ENCODE measurements at regions not wholly inside any gene's neighbourhood (a gene's known extent, or its start where the extent isn't known, plus 50 kb on each side); places are given as distances from the start of the nearest gene placed in this dataset.

DNA sequence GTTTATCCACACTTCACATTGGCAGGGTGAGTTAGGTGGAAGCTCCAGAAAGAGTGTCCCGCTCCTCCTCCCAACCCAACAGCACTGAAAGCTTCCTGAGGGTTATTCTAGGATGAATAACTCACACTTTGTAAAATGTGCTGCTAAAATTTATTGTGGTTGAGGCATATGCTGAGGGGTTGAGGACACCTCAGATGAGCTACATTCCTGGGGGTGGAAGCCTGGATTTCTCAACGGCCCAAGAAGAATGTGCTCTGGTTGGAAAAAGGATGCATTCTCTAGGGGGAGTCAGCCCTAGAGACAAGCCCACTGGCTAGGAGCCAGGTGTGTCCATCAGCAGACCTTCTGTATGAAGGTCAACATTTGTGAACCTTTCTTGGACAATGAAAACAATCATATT is 91.5 kb upstream of the PDE1C start:
- Histone ChIP-seq H3K4me3 (ENCODE audit: low read length) (no peak overlapping the region), H2AFZ (ENCODE audit: low read depth, low read length) (no peak overlapping the region), H3K27ac (ENCODE audit: low read length) (no peak overlapping the region), H3K36me3 (ENCODE audit: insufficient read depth, low read length) (no peaks in the 10 kb centered on the region), H3F3A (ENCODE audit: insufficient read depth, low read length, poor library complexity, severe bottlenecking) (no peaks in the 10 kb centered on the region), H3K79me2 (replicated peaks; ENCODE audit: insufficient read depth, low read length) (no peaks in the 10 kb centered on the region), H3K9me2 (ENCODE audit: insufficient read depth, low read length) (no peaks in the 10 kb centered on the region), H3K4me2 (ENCODE audit: low read length) (no peak overlapping the region), H3K9me3 (ENCODE audit: low read length) (no peaks in the 10 kb centered on the region), H3K27me3 (ENCODE audit: insufficient read depth, low read depth, low read length) (no peaks in the 10 kb centered on the region), H3K9ac (ENCODE audit: low read length) (no peak overlapping the region), H4K20me1 (ENCODE audit: insufficient read depth) (no peaks in the 10 kb centered on the region)
- TF ChIP-seq EZH2 (IDR thresholded peaks at IDR 0.05; ENCODE audit: borderline replicate concordance, insufficient read depth, low read length, poor library complexity, severe bottlenecking) (no peak), CTCF (IDR thresholded peaks at IDR 0.05; ENCODE audit: poor library complexity, severe bottlenecking) (no peak), POLR2AphosphoS5 (IDR thresholded peaks at IDR 0.05) (no peak), MXI1 (conservative IDR thresholded peaks at IDR 0.05; ENCODE audit: poor library complexity, severe bottlenecking) (no peak), TAF1 (IDR thresholded peaks at IDR 0.05; ENCODE audit: low read depth) (no peak), SMC3 (conservative IDR thresholded peaks at IDR 0.05; ENCODE audit: poor library complexity) (no peak), RAD21 (conservative IDR thresholded peaks at IDR 0.05) (no peak)
- TF ChIP-seq, protein P1, sequence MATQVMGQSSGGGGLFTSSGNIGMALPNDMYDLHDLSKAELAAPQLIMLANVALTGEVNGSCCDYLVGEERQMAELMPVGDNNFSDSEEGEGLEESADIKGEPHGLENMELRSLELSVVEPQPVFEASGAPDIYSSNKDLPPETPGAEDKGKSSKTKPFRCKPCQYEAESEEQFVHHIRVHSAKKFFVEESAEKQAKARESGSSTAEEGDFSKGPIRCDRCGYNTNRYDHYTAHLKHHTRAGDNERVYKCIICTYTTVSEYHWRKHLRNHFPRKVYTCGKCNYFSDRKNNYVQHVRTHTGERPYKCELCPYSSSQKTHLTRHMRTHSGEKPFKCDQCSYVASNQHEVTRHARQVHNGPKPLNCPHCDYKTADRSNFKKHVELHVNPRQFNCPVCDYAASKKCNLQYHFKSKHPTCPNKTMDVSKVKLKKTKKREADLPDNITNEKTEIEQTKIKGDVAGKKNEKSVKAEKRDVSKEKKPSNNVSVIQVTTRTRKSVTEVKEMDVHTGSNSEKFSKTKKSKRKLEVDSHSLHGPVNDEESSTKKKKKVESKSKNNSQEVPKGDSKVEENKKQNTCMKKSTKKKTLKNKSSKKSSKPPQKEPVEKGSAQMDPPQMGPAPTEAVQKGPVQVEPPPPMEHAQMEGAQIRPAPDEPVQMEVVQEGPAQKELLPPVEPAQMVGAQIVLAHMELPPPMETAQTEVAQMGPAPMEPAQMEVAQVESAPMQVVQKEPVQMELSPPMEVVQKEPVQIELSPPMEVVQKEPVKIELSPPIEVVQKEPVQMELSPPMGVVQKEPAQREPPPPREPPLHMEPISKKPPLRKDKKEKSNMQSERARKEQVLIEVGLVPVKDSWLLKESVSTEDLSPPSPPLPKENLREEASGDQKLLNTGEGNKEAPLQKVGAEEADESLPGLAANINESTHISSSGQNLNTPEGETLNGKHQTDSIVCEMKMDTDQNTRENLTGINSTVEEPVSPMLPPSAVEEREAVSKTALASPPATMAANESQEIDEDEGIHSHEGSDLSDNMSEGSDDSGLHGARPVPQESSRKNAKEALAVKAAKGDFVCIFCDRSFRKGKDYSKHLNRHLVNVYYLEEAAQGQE (IDR thresholded peaks at IDR 0.05; ENCODE audit: borderline replicate concordance) = no peak

GRCh38 chr7:32158751-32159745 is 88.8 kb upstream of the PDE1C start:
- no peak overlapping the region for H3K4me2 ChIP-seq (ENCODE audit: low read length)
- no peaks in the 10 kb centered on the region for H3K36me3 ChIP-seq (ENCODE audit: insufficient read depth, low read length)
- no peaks in the 10 kb centered on the region for H3K9me3 ChIP-seq (ENCODE audit: low read length)
- no peak overlapping the region for H3K4me3 ChIP-seq (ENCODE audit: low read length)
- H3K9me2 ChIP-seq (ENCODE audit: insufficient read depth, low read length) = no peaks in the 10 kb centered on the region
- no peak overlapping the region for H3K9ac ChIP-seq (ENCODE audit: low read length)
- H3F3A ChIP-seq (ENCODE audit: insufficient read depth, low read length, poor library complexity, severe bottlenecking) = no peaks in the 10 kb centered on the region
- H3K27me3 ChIP-seq (ENCODE audit: insufficient read depth, low read depth, low read length) = no peaks in the 10 kb centered on the region
- H4K20me1 ChIP-seq (ENCODE audit: insufficient read depth) = no peaks in the 10 kb centered on the region
- no peak overlapping the region for H3K27ac ChIP-seq (ENCODE audit: low read length)
- no peaks in the 10 kb centered on the region for H3K79me2 ChIP-seq (replicated peaks; ENCODE audit: insufficient read depth, low read length)
- no peak overlapping the region for H2AFZ ChIP-seq (ENCODE audit: low read depth, low read length)
- TF ChIP-seq, protein P1 (IDR thresholded peaks at IDR 0.05; ENCODE audit: borderline replicate concordance) = no peak
- TF ChIP-seq RAD21 (conservative IDR thresholded peaks at IDR 0.05) (no peak), EP300 (conservative IDR thresholded peaks at IDR 0.05; ENCODE audit: poor library complexity, severe bottlenecking) (no peak), SMC3 (conservative IDR thresholded peaks at IDR 0.05; ENCODE audit: poor library complexity) (no peak), CTCF (IDR thresholded peaks at IDR 0.05; ENCODE audit: poor library complexity, severe bottlenecking) (no peak), POLR2AphosphoS5 (IDR thresholded peaks at IDR 0.05) (no peak), EZH2 (IDR thresholded peaks at IDR 0.05; ENCODE audit: borderline replicate concordance, insufficient read depth, low read length, poor library complexity, severe bottlenecking) (no peak), TAF1 (IDR thresholded peaks at IDR 0.05; ENCODE audit: low read depth) (no peak), MXI1 (conservative IDR thresholded peaks at IDR 0.05; ENCODE audit: poor library complexity, severe bottlenecking) (no peak)

All from neural cell (in vitro differentiated cells).